Daoy (cell line): ENCODE measurements at regions not wholly inside any gene's neighbourhood (a gene's known extent, or its start where the extent isn't known, plus 50 kb on each side); places are given as distances from the start of the nearest gene placed in this dataset.

Source experiments
- DNase-seq: peaks from one replicate; pipeline ENCODE4 v3.0.0-alpha.2; 2015; ENCODE audit warnings: low read depth

DNA sequence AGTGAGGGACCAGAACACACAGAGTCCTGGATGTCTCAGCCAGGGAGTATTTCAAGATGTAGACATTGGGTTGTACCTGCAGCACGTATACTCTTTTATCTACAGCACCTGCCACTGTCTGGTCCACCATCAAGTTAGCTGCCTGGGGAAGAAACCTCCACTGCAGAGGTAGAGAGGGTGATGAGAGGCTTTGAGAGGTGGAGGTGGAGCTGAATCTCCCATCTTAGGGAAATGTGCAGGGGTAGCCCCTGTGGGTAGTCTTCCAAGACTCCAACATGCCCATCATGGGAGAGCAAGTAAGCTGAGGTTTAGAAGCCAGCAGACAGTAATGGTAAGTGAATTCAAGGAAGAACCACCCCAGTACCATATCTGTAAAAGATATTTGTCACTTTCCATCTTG, 93.3 kb upstream of the CELF4 start:
- no peak for DNase-seq

DNA sequence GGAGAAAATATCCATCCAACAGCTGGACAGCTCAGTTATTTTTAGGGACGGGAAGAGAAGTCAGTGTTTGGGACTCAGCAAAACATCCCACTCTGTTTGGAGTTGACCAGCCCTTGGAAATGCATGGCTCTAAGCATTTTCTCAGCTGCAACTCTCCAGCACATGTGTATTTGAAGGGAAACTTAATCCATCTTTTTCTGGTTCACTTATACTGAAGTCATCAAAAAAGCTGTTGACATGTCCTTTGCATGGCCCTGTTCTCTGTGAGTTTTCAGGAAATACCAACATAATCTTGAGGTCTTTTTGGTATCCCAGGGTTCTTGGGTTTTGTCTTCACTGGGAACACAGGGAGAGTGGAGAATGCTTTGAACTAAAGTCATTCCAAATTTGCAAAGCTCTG, 91.9 kb upstream of the CELF4 start:
- DNase-seq: no peak

GRCh38 chr18:37654731-37655369, 89.3 kb upstream of the CELF4 start:
- DNase-seq: no peak

DNA sequence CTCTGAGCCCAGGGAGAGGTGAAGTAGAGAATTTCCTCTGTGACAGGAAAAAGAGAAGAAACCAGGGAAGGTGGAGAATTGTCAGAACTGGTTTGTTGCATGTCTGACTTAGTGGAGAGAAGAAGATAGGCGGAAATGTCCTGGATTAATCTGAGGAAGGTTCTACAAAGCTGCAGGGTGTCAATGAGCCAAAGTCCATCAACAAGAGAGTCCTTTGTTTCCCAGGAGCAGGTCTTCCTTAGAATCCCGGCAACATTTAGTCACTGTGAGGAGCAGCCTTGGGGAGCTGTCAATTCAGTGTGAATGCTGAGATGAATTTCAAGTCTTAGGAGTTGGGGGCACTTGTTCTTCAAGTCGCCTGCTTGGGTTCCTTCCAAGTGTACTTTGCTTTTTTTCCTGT, 88.4 kb upstream of the CELF4 start:
- DNase-seq: no peak

- DNase-seq: no peak
Measured at GRCh38 chr18:37653618-37654017, 88.0 kb upstream of the CELF4 start.

- no peak for DNase-seq
Measured at GRCh38 chr18:37649930-37650329, 84.3 kb upstream of the CELF4 start.

DNA sequence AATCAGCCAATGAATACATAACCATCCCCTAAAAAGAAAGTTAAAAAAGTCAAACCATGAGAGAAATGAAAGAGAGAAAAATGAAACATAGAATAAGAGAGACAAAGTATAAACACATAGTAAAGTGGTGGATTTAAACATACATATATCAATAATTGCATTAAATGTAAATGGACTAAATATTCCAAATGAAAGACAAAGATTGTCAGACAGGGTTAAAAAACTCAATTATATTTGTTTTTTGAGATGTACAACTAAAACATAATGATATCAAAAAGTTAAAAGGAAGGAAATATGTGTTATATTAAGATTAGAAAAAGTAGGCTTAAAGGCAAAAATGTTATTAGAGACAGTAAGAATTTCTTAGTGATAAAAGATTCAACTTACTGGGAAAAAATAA, 83.8 kb upstream of the CELF4 start:
- DNase-seq: no peak

DNA sequence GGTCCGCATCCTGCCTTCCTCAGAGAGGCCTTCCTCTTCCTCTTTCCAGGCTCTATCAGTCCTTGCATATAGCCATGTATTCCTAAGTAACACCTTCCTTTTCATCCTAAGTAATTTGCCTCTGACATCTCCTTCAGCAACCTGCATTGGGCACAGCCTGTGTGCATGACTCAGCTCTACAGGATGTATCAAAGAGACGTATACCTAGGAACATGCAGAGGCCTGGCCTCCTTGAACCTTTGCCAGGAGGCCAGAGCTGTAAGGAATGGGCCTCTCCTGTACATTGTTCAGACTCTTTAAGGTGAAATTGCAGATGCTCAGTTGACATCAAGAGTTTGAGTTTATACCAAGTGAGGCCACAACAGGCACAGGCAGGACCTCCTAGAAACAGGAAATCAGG, 76.0 kb upstream of the CELF4 start:
- no peak for DNase-seq

DNA sequence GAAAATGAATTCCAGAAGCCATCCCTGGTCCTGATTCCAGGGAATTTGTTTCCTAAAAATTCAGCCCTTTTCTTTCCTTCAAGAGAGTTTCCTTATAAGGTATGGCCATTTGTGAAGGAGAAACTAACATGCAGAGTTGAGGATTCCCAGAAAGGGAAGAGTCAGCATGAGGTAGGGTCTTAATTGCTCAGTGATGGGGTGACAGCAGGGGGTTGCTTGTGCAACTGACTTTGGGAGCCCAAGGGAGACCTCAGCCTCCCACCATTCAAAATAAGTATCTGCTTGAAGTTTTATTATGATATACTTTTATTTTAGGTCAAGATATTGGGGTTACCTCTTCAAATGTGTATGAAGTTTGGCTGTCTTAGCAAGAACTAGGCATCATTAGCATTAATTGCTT, 74.9 kb upstream of the CELF4 start:
- no peak for DNase-seq

GRCh38 chr18:37639846-37640245, 74.2 kb upstream of the CELF4 start:
- DNase-seq: no peak

DNA sequence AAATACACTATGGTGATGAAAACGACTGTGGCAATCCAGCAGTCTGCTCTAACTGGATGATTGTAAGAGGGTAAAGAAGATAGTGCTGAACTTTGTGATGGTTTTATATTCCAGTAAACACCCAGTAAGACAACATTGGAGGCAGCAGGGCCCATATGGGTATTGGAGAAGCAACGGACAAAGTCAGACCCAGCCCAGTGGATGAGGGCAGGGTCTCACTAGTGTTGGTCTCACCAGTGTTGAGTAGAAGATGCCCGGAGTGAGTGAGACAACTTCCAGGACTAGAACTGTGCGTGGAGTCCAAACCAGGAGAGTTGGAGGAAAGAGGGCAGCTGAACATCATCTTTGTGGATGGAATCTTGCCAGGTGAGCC, 71.9 kb upstream of the CELF4 start:
- DNase-seq: no peak

DNA sequence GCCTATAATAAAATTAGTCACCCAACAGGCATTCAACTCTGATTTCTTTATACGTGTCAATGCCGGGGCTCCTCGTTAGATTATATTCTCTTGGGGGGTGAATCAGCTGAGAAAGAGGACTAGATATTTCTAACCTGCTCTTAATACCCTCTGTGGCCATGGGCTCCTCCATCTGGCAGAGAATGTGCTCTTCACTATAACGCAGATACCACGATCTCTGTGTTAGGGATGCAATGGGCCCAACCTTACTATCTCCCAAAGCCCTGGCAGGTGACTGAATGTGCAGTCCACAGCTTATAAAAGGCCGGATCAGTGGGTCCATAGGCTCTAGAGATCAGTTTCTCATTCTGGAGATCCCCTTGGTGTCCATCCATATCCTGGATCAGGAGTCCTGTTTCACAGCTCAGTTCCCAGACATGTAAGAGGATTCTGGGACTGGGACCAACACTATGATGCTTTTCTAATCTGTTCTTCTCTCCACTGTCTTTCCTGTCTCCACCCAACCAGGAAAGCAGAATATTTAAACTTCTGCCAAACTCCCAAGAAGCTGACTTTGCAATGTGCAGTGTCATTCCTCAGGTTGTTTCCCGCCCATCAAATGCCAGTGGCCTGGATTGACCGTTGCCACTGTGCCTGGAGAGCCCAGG, 71.4 kb upstream of the CELF4 start:
- no peak for DNase-seq

- DNase-seq: no peak
Measured at GRCh38 chr18:37634516-37634915, 68.9 kb upstream of the CELF4 start.

DNA sequence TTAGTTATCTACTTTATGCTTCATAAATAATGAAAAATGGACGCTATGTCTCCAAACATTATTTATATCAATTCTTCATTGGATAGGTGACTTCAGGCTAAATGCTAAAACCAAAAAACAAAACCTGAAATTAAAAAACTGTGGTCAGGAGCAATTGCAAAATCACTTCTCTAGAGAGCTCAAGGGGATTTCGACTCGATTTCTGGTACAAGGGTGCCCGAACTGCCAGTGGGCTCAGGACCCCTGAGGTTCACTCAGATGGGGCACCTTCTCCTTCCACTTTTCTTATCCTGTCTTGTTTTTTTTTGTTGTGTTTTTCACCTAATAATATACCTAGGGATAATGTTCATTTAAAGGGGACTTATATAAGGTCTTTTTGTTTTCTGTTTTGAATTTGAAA, 65.8 kb upstream of the CELF4 start:
- DNase-seq: no peak

GRCh38 chr18:37630334-37630733, 64.7 kb upstream of the CELF4 start:
- no peak for DNase-seq

GRCh38 chr18:37628470-37629220, 63.0 kb upstream of the CELF4 start:
- DNase-seq: no peak

- no peak for DNase-seq
Measured at GRCh38 chr18:37624318-37624717, 58.7 kb upstream of the CELF4 start.

DNA sequence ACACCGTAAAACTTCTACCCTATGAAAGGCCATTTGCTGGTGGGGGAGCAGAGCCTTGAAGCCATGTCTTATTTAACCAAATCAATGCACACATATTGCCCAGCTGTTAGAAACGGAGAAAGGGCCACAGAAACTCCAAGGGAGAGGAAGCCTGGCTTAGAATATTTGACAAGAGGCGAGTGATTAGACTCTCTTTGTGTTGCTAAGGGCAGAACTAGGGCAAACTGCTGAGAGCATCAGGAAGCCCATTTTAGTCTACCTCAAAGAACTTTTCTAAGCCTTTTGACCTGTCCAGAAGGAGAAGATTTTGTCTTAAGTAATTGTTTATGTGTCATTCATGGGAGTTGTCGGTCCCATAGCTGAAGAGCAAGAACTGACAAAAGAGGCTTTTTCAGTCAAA, 54.4 kb upstream of the CELF4 start:
- DNase-seq: no peak

GRCh38 chr18:37617623-37618022, 52.0 kb upstream of the CELF4 start:
- no peak for DNase-seq
